ENCODE measurements at regions not wholly inside any gene's neighbourhood (a gene's known extent, or its start where the extent isn't known, plus 50 kb on each side); places are given as distances from the start of the nearest gene placed in this dataset.

DNA sequence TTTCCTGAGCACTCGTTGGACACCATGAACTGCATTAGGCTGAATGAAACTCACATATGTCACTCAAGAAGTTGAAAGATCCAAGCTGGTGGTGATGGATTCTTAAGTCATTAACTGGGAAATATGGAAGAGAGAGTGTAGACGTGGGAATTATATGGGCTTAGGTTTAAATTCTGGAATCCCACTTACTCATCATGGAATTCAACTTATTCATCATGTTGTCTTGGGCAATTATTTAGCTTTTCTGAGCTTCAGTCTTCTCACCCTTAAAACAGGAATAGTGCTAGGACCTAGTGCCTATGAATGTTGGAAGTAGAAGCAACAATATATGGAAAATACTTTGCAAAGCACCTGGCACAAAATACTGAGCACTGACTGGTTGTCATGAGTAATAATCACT, 292.4 kb upstream of the TBX3 start:
- Histone ChIP-seq H3K36me3 (ENCODE audit: control insufficient read depth in 4 of 4, insufficient read depth in 4 of 4, low read length in 4 of 4) (no peaks in the 10 kb centered on the region), H3K27ac (ENCODE audit: low read depth in 1 of 2, low read length in 1 of 2) (no peak overlapping the region), H3K4me3 (no peak overlapping the region), H3K4me1 (ENCODE audit: control insufficient read depth in 5 of 5, insufficient read depth in 5 of 5, low read length in 5 of 5) (no peaks in the 10 kb centered on the region), H3K9me3 (ENCODE audit: control insufficient read depth in 4 of 4, insufficient read depth in 3 of 4, low read length in 3 of 4) (no peaks in the 10 kb centered on the region), H3K27me3 (ENCODE audit: control insufficient read depth in 3 of 3, insufficient read depth in 3 of 3, low read length in 2 of 3) (no peaks in the 10 kb centered on the region), H3K9ac (ENCODE audit: insufficient read depth in 1 of 2, low read length in 2 of 2) (no peak overlapping the region)
- no peak for ATAC-seq (ENCODE audit: insufficient read depth, low FRiP score)
- 80 to 87% methylated on average over 2 of the region's 2 CpGs for WGBS, 2 donors
- no peak for TF ChIP-seq CTCF (IDR thresholded peaks at IDR 0.05; ENCODE audit: control extremely low read depth, extremely low read depth)
- no peak for DNase-seq

- no peaks in the 10 kb centered on the region for H3K9me3 ChIP-seq (ENCODE audit: control insufficient read depth in 4 of 4, insufficient read depth in 3 of 4, low read length in 3 of 4)
- TF ChIP-seq CTCF (IDR thresholded peaks at IDR 0.05; ENCODE audit: control extremely low read depth, extremely low read depth) = no peak
- 67 to 92% methylated on average over 4 of the region's 4 CpGs for WGBS, 2 donors
- H3K9ac ChIP-seq (ENCODE audit: insufficient read depth in 1 of 2, low read length in 2 of 2) = no peak overlapping the region
- no peak overlapping the region for H3K27ac ChIP-seq (ENCODE audit: low read depth in 1 of 2, low read length in 1 of 2)
- DNase-seq = no peak
- no peak for ATAC-seq (ENCODE audit: insufficient read depth, low FRiP score)
- no peaks in the 10 kb centered on the region for H3K27me3 ChIP-seq (ENCODE audit: control insufficient read depth in 3 of 3, insufficient read depth in 3 of 3, low read length in 2 of 3)
- no peak overlapping the region for H3K4me3 ChIP-seq
- H3K36me3 ChIP-seq (ENCODE audit: control insufficient read depth in 4 of 4, insufficient read depth in 4 of 4, low read length in 4 of 4) = no peaks in the 10 kb centered on the region
- no peaks in the 10 kb centered on the region for H3K4me1 ChIP-seq (ENCODE audit: control insufficient read depth in 5 of 5, insufficient read depth in 5 of 5, low read length in 5 of 5)
Measured at GRCh38 chr12:114975640-114976310, 291.8 kb upstream of the TBX3 start.

DNA sequence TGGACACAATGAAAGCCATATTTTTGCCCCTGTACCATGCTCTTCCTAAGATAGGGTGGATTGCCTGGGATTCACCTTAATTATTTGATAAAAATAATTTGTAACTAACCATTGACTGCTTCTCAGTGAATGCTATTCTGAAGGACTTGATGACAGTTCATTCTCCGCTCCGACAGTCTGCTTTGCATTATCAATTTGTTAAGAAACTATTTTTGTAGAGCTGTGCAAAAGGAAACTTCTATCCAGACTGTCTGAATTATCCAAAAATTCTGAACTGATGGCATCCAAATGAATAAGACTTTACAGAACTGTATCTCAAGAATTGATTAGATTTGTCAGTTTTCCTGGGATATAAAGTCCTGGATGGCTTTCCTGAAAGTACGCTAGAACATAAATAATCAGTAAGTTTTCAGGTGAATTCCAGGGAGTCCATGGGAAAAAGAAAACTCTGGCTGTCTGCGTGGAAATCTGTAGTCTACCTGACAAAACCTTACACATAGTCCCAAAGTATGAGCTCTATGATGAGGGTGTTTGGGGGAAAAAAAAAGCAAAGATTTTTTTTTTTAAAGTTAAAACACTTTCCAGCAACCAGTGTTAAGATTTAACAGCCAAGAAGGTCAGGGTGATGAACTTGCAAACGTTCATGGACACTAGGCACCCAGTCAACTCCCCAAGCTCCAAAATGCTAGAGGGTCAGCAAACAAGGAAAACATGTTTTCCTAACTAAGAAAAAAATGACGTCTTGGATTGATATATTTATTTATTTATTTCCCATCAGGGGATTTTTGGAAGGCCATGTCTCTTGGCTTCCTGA, 291.1 kb upstream of the TBX3 start:
- no peak for DNase-seq
- ATAC-seq (ENCODE audit: insufficient read depth, low FRiP score) = no peak
- no peaks in the 10 kb centered on the region for H3K36me3 ChIP-seq (ENCODE audit: control insufficient read depth in 4 of 4, insufficient read depth in 4 of 4, low read length in 4 of 4)
- WGBS, 2 donors = 65 to 73% methylated on average over 6 of the region's 6 CpGs
- no peaks in the 10 kb centered on the region for H3K4me1 ChIP-seq (ENCODE audit: control insufficient read depth in 5 of 5, insufficient read depth in 5 of 5, low read length in 5 of 5)
- no peak overlapping the region for H3K27ac ChIP-seq (ENCODE audit: low read depth in 1 of 2, low read length in 1 of 2)
- TF ChIP-seq CTCF (IDR thresholded peaks at IDR 0.05; ENCODE audit: control extremely low read depth, extremely low read depth) = no peak
- H3K9me3 ChIP-seq (ENCODE audit: control insufficient read depth in 4 of 4, insufficient read depth in 3 of 4, low read length in 3 of 4) = no peaks in the 10 kb centered on the region
- H3K9ac ChIP-seq (ENCODE audit: insufficient read depth in 1 of 2, low read length in 2 of 2) = no peak overlapping the region
- no peak overlapping the region for H3K4me3 ChIP-seq
- no peaks in the 10 kb centered on the region for H3K27me3 ChIP-seq (ENCODE audit: control insufficient read depth in 3 of 3, insufficient read depth in 3 of 3, low read length in 2 of 3)
